Testis (tissue), 2 donors: ENCODE measurements at regions not wholly inside any gene's neighbourhood (a gene's known extent, or its start where the extent isn't known, plus 50 kb on each side); places are given as distances from the start of the nearest gene placed in this dataset.

Experiments used
- POLR2A ChIP-seq: fragments of 450-650 bp; IDR thresholded peaks from one replicate; pipeline ENCODE4 v1.6.1; 2017; ENCODE audit warnings: antibody characterized with exemption, mild to moderate bottlenecking, moderate library complexity
- TF ChIP-seq, protein P1 (sequence below), 3 experiments: fragments of 450-650 bp in 2 of 3; fragments of 200-600 bp in 1 of 3; sonication (generic) in 1 of 3; IDR thresholded peaks; one replicate each; pipeline ENCODE4 v1.5.1; 2016 to 2019; ENCODE audit warnings: antibody characterized with exemption in 3 of 3, mild to moderate bottlenecking in 2 of 3, moderate library complexity in 1 of 3

DNA sequence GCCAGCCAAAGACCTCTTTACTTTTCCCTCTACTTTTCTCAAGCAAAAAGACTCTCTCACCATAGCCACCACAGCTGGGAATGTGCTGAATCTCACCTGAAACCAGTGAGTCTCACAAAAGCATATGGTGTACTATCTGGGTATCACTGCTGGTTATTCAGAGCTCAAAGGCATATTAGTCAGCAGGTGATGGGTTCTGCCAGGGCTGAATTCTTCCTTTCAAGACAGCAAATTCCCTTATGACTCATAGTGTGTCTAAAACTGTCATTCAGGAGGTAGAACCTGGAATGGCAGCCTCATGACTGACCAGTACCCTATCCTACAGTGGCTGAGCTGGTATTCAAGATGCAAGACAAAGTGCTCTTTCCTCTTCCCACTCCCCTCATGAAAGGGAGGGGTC is 2859.1 kb downstream of the PCDH9 start:
- TF ChIP-seq, protein P1, sequence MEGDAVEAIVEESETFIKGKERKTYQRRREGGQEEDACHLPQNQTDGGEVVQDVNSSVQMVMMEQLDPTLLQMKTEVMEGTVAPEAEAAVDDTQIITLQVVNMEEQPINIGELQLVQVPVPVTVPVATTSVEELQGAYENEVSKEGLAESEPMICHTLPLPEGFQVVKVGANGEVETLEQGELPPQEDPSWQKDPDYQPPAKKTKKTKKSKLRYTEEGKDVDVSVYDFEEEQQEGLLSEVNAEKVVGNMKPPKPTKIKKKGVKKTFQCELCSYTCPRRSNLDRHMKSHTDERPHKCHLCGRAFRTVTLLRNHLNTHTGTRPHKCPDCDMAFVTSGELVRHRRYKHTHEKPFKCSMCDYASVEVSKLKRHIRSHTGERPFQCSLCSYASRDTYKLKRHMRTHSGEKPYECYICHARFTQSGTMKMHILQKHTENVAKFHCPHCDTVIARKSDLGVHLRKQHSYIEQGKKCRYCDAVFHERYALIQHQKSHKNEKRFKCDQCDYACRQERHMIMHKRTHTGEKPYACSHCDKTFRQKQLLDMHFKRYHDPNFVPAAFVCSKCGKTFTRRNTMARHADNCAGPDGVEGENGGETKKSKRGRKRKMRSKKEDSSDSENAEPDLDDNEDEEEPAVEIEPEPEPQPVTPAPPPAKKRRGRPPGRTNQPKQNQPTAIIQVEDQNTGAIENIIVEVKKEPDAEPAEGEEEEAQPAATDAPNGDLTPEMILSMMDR (IDR thresholded peaks at IDR 0.05): no peak
- TF ChIP-seq POLR2A: no peak
